HG03280 (cell line): ENCODE measurements at regions not wholly inside any gene's neighbourhood (a gene's known extent, or its start where the extent isn't known, plus 50 kb on each side); places are given as distances from the start of the nearest gene placed in this dataset.

Experiments
- ATAC-seq: cut with Tn5 transposase; IDR thresholded peaks from one replicate; pipeline ENCODE4 v1.9.1; 2021; ENCODE audit warnings: mild to moderate bottlenecking, moderate library complexity; ENCODE audit not compliant: unreplicated experiment

GRCh38 chr2:103734911-103735310, 973.1 kb downstream of the TMEM182 start:
- no peak for ATAC-seq

GRCh38 chr2:103738108-103738507, 976.3 kb downstream of the TMEM182 start:
- ATAC-seq = no peak

GRCh38 chr2:103738606-103739005, 976.8 kb downstream of the TMEM182 start:
- ATAC-seq = no peak

- no peak for ATAC-seq
These were observed 977.4 kb downstream of the TMEM182 start for GRCh38 chr2:103739186-103739585.

GRCh38 chr2:103739921-103740320, 978.1 kb downstream of the TMEM182 start:
- no peak for ATAC-seq

- no peak for ATAC-seq
These were observed 978.8 kb downstream of the TMEM182 start for GRCh38 chr2:103740631-103741030.

GRCh38 chr2:103743195-103743594, 981.4 kb downstream of the TMEM182 start:
- no peak for ATAC-seq

- no peak for ATAC-seq
These were observed 992.7 kb downstream of the TMEM182 start for GRCh38 chr2:103754530-103754929.

- ATAC-seq = no peak
These were observed 1012.1 kb downstream of the TMEM182 start for GRCh38 chr2:103773884-103774283.

GRCh38 chr2:103780088-103780702, 1018.4 kb downstream of the TMEM182 start:
- no peak for ATAC-seq

GRCh38 chr2:103781313-103781712, 1019.5 kb downstream of the TMEM182 start:
- no peak for ATAC-seq

GRCh38 chr2:103784261-103784660, 1022.4 kb downstream of the TMEM182 start:
- ATAC-seq = no peak

- no peak for ATAC-seq
These were observed 1023.6 kb downstream of the TMEM182 start for GRCh38 chr2:103785432-103785831.

GRCh38 chr2:103785956-103786355, 1024.1 kb downstream of the TMEM182 start:
- no peak for ATAC-seq

- ATAC-seq = no peak
These were observed 1026.6 kb downstream of the TMEM182 start for GRCh38 chr2:103788389-103788788.

GRCh38 chr2:103788951-103789350, 1027.1 kb downstream of the TMEM182 start:
- no peak for ATAC-seq

- ATAC-seq = no peak
These were observed 1027.7 kb downstream of the TMEM182 start for GRCh38 chr2:103789381-103790095.

- no peak for ATAC-seq
These were observed 1030.2 kb downstream of the TMEM182 start for GRCh38 chr2:103792042-103792441.

- no peak for ATAC-seq
These were observed 1036.5 kb downstream of the TMEM182 start for GRCh38 chr2:103798291-103798690.

GRCh38 chr2:103804013-103804412, 1042.2 kb downstream of the TMEM182 start:
- no peak for ATAC-seq

GRCh38 chr2:103805746-103806145, 1043.9 kb downstream of the TMEM182 start:
- ATAC-seq = no peak

- no peak for ATAC-seq
These were observed 1045.1 kb upstream of the POU3F3 start for GRCh38 chr2:103808814-103809213.

GRCh38 chr2:103809415-103809814, 1044.5 kb upstream of the POU3F3 start:
- no peak for ATAC-seq
